Transverse colon (tissue), 3 donors: ENCODE measurements at regions not wholly inside any gene's neighbourhood (a gene's known extent, or its start where the extent isn't known, plus 50 kb on each side); places are given as distances from the start of the nearest gene placed in this dataset.

Experiments used
- CTCF ChIP-seq, 5 experiments: fragments of 200-600 bp in 3 of 5; fragments of 450-650 bp in 2 of 5; sonication (generic) in 3 of 5; IDR thresholded peaks; 1 replicate in 2 of 5; 2 replicates in 3 of 5; pipeline ENCODE4 v1.5.1; 2016 to 2017; ENCODE audit warnings: antibody characterized with exemption in 5 of 5, inconsistent platforms in 3 of 5, mild to moderate bottlenecking in 2 of 5, moderate library complexity in 1 of 5
- POLR2A ChIP-seq: fragments of 450-650 bp; IDR thresholded peaks from one replicate; pipeline ENCODE4 v1.6.1; 2016; ENCODE audit warnings: antibody characterized with exemption, mild to moderate bottlenecking, moderate library complexity

DNA sequence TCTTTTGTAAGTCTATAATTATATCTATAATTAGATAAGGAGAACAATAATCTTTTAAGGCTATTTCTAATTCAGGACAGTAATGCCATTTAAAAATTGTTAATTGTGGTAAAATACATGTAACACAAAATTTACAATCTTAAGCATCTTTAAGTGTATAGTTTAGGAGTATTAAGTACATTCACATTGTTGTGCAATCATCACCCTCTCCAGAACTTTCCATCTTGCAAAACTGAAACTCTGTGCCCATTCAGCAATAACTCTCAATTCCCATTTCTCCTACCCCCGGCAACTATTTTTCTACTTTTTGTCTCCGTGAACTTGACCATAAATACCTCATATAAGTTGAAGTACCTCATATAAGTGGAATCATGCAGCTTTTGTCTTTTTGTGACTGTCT lies 93.9 kb upstream of the KCNA3 start:
- TF ChIP-seq POLR2A, result no peak
- TF ChIP-seq CTCF (IDR thresholded peaks at IDR 0.05), result no peak
